GM18520 (cell line): ENCODE measurements at regions not wholly inside any gene's neighbourhood (a gene's known extent, or its start where the extent isn't known, plus 50 kb on each side); places are given as distances from the start of the nearest gene placed in this dataset.
"Not testable (repeated sequence)": the region's sequence is repeated elsewhere in the genome, so short reads cannot be mapped to it uniquely, and the experiment has no call there.

Experiments
- ATAC-seq: cut with Tn5 transposase; IDR thresholded peaks from one replicate; pipeline ENCODE4 v1.9.1; 2021; ENCODE audit not compliant: unreplicated experiment

- not testable (repeated sequence) for ATAC-seq
Observed at GRCh38 chr7:55743454-55743717, 119.2 kb downstream of the SEPTIN14 start.

GRCh38 chr7:55742651-55743453 lies 119.7 kb downstream of the SEPTIN14 start:
- ATAC-seq: not testable (repeated sequence)

- ATAC-seq: not testable (repeated sequence)
Observed at GRCh38 chr7:55741721-55742631, 120.6 kb downstream of the SEPTIN14 start.

GRCh38 chr7:55740633-55741250 lies 121.8 kb downstream of the SEPTIN14 start:
- not testable (repeated sequence) for ATAC-seq

- not testable (repeated sequence) for ATAC-seq
Observed at GRCh38 chr7:55740053-55740452, 122.5 kb downstream of the SEPTIN14 start.

- ATAC-seq: not testable (repeated sequence)
Observed at GRCh38 chr7:55736641-55737221, 125.8 kb downstream of the SEPTIN14 start.

- no peak for ATAC-seq
Observed at GRCh38 chr7:55733241-55734140, 129.1 kb downstream of the SEPTIN14 start.

- no peak for ATAC-seq
Observed at GRCh38 chr7:55731931-55732330, 130.6 kb downstream of the SEPTIN14 start.

GRCh38 chr7:55730197-55730596 lies 132.4 kb downstream of the SEPTIN14 start:
- no peak for ATAC-seq

GRCh38 chr7:55723621-55723941 lies 139.0 kb downstream of the SEPTIN14 start:
- ATAC-seq: no peak

- ATAC-seq: peak; percentile 88
Observed at GRCh38 chr7:55722874-55723620, 139.5 kb downstream of the SEPTIN14 start.

GRCh38 chr7:55721004-55721403 lies 141.5 kb downstream of the SEPTIN14 start:
- ATAC-seq: not testable (repeated sequence)

- not testable (repeated sequence) for ATAC-seq
Observed at GRCh38 chr7:55715247-55715867, 143.1 kb upstream of the VOPP1 start.

- ATAC-seq: not testable (repeated sequence)
Observed at GRCh38 chr7:55714370-55714769, 142.1 kb upstream of the VOPP1 start.

- not testable (repeated sequence) for ATAC-seq
Observed at GRCh38 chr7:55710312-55710711, 138.0 kb upstream of the VOPP1 start.

- not testable (repeated sequence) for ATAC-seq
Observed at GRCh38 chr7:55708028-55708427, 135.7 kb upstream of the VOPP1 start.

GRCh38 chr7:55707410-55707809 lies 135.1 kb upstream of the VOPP1 start:
- ATAC-seq: not testable (repeated sequence)

GRCh38 chr7:55706451-55707195 lies 134.3 kb upstream of the VOPP1 start:
- not testable (repeated sequence) for ATAC-seq
